CD14-positive monocyte (primary cell): ENCODE measurements at regions not wholly inside any gene's neighbourhood (a gene's known extent, or its start where the extent isn't known, plus 50 kb on each side); places are given as distances from the start of the nearest gene placed in this dataset.

Source experiments
- DNase-seq, 3 donors: peaks; one replicate each; pipeline ENCODE4 v3.0.0-alpha.2; 2011 to 2022
- H2AFZ ChIP-seq: 2 replicates; pipeline ENCODE4 v1.6.0; 2012; ENCODE audit warnings: mild to moderate bottlenecking, low read depth, low read length, inconsistent platforms; ENCODE audit not compliant: insufficient read depth, poor library complexity, severe bottlenecking
- H3K27ac ChIP-seq, 2 donors: 1 replicate in 1 of 2; 2 replicates in 1 of 2; pipeline ENCODE4 v1.5.1; 2012 to 2013; ENCODE audit warnings: low read length in 2 of 2, control low read depth in 1 of 2, inconsistent platforms in 1 of 2, low read depth in 1 of 2, mild to moderate bottlenecking in 1 of 2
- H3K27me3 ChIP-seq, 2 donors: one replicate each; pipeline versions ENCODE4 v1.6.0 to v1.6.1; 2011 to 2013; ENCODE audit warnings: low read length in 2 of 2; ENCODE audit not compliant: control insufficient read depth in 2 of 2, insufficient read depth in 2 of 2
- H3K36me3 ChIP-seq, 2 donors: replicated peaks in 1 of 2; 1 replicate in 1 of 2; 2 replicates in 1 of 2; pipeline versions ENCODE4 v1.5.1 to v1.6.1; 2012 to 2013; ENCODE audit warnings: low read length in 2 of 2, control low read depth in 1 of 2, inconsistent platforms in 1 of 2, mild to moderate bottlenecking in 1 of 2; ENCODE audit not compliant: insufficient read depth in 2 of 2, control insufficient read depth in 1 of 2
- H3K4me1 ChIP-seq, 2 donors: 1 replicate in 1 of 2; 2 replicates in 1 of 2; pipeline versions ENCODE4 v1.5.1 to v1.6.1; 2012 to 2013; ENCODE audit warnings: low read length in 2 of 2, control low read depth in 1 of 2, inconsistent platforms in 1 of 2, mild to moderate bottlenecking in 1 of 2, moderate library complexity in 1 of 2; ENCODE audit not compliant: insufficient read depth in 2 of 2, control insufficient read depth in 1 of 2
- H3K4me2 ChIP-seq: replicated peaks from 2 replicates; pipeline ENCODE3; 2012; ENCODE audit warnings: low read length, moderate library complexity, mild to moderate bottlenecking; ENCODE audit not compliant: poor library complexity, severe bottlenecking; ENCODE audit errors: extremely low read depth
- H3K4me3 ChIP-seq, 3 experiments: fragments of 200-600 bp in 1 of 3; sonication (generic) in 1 of 3; replicated peaks in 1 of 3; 1 replicate in 2 of 3; 2 replicates in 1 of 3; pipeline ENCODE4 v1.5.1; 2011 to 2013; ENCODE audit warnings: low read length in 3 of 3, mild to moderate bottlenecking in 3 of 3, control low read depth in 2 of 3, low read depth in 2 of 3, inconsistent platforms in 1 of 3, moderate library complexity in 1 of 3
- H3K79me2 ChIP-seq: 2 replicates; pipeline ENCODE4 v1.6.0; 2012; ENCODE audit warnings: mild to moderate bottlenecking, control low read depth, inconsistent platforms, low read length, moderate library complexity; ENCODE audit not compliant: insufficient read depth
- H3K9ac ChIP-seq: 2 replicates; pipeline ENCODE4 v1.6.0; 2017; ENCODE audit warnings: low read length, mild to moderate bottlenecking; ENCODE audit not compliant: insufficient read depth, poor library complexity, severe bottlenecking
- H3K9me3 ChIP-seq, 2 donors: replicated peaks in 1 of 2; 1 replicate in 1 of 2; 2 replicates in 1 of 2; pipeline versions ENCODE4 v1.5.1 to v1.6.1; 2012 to 2013; ENCODE audit warnings: low read length in 2 of 2, control low read depth in 1 of 2; ENCODE audit not compliant: control insufficient read depth in 1 of 2, insufficient read depth in 1 of 2
- H4K20me1 ChIP-seq: 2 replicates; pipeline ENCODE4 v1.6.0; 2012; ENCODE audit warnings: mild to moderate bottlenecking, low read length, control low read depth, moderate library complexity; ENCODE audit not compliant: insufficient read depth
- H3K27ac Mint-ChIP-seq, 7 donors: one replicate each; pipeline ENCODE4 v1.8.0; 2020; ENCODE audit warnings: mild to moderate bottlenecking in 7 of 7, mixed read lengths in 7 of 7, moderate library complexity in 6 of 7, inconsistent platforms in 2 of 7
- H3K27me3 Mint-ChIP-seq, 3 donors: one replicate each; pipeline ENCODE4 v1.8.0; 2021 to 2022; ENCODE audit warnings: low read depth in 3 of 3, mild to moderate bottlenecking in 3 of 3, mixed read lengths in 3 of 3, moderate library complexity in 3 of 3, inconsistent platforms in 1 of 3
- H3K36me3 Mint-ChIP-seq, 2 donors: one replicate each; pipeline ENCODE4 v1.8.0; 2020; ENCODE audit warnings: mixed read lengths in 2 of 2, inconsistent platforms in 1 of 2, mild to moderate bottlenecking in 1 of 2
- H3K4me1 Mint-ChIP-seq: one replicate; pipeline ENCODE4 v1.8.0; 2020; ENCODE audit warnings: mild to moderate bottlenecking, mixed read lengths
- H3K4me3 Mint-ChIP-seq, 2 donors: one replicate each; pipeline ENCODE4 v1.8.0; 2020; ENCODE audit warnings: mild to moderate bottlenecking in 2 of 2, mixed read lengths in 2 of 2, moderate library complexity in 1 of 2
- H3K9me3 Mint-ChIP-seq, 7 donors: one replicate each; pipeline ENCODE4 v1.8.0; 2020 to 2022; ENCODE audit warnings: mixed read lengths in 7 of 7, mild to moderate bottlenecking in 6 of 7, moderate library complexity in 6 of 7, inconsistent platforms in 2 of 7
- WGBS: methylation state at CpG from one replicate; pipeline ENCODE4 v1.1.5; 2013; ENCODE audit warnings: missing lambda C conversion rate; ENCODE audit not compliant: insufficient coverage; 5-methylcytosine and 5-hydroxymethylcytosine counted together
- intact Hi-C, 2 donors: fragments of 100-400 bp; cut with micrococcal nuclease; formaldehyde crosslinking; loops; one replicate each; pipeline versions ENCODE4 v1.15.0 to v1.15.1; 2023
- TF ChIP-seq, protein P1 (sequence below): fragments of 200-600 bp; IDR thresholded peaks from one replicate; pipeline ENCODE4 v1.8.0; 2022; ENCODE audit warnings: antibody characterized with exemption, mild to moderate bottlenecking

DNA sequence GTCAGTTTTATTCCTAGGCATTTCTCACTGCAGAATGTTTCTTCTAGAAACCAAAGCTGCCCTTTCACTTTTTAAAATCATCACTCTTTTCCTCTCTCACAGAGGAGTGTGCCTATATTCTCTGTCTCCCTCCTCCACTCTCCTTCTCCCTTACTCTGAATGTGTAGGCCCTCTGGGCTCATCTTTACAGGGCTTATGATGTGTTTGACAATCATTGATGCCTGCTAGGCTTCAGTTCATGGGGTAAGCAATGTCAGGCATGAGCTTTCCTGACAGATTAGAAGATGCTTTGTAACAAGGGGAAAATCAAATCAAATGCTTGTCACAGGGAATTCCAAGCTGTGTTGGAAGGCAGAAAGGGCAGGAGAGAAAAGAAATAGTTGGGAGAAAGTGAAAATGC, 742.9 kb downstream of the SORCS3 start:
- Mint-ChIP-seq H3K27me3 (no peaks in the 10 kb centered on the region), H3K4me3 (no peak overlapping the region), H3K27ac (no peak overlapping the region), H3K9me3 (peaks cover 0 to 5% (median 2%) of the 10 kb centered on the region in 7 donors), H3K36me3 (no peaks in the 10 kb centered on the region), H3K4me1 (no peaks in the 10 kb centered on the region)
- Histone ChIP-seq H3K4me2 (no peak overlapping the region), H3K27ac (no peak overlapping the region), H3K79me2 (no peaks in the 10 kb centered on the region), H3K4me3 (no peak overlapping the region), H3K9ac (no peak overlapping the region), H2AFZ (no peak overlapping the region), H3K27me3 (no peaks in the 10 kb centered on the region), H3K36me3 (no peaks in the 10 kb centered on the region), H4K20me1 (no peaks in the 10 kb centered on the region), H3K9me3 (peaks cover 5 to 6% of the 10 kb centered on the region in 2 donors), H3K4me1 (no peaks in the 10 kb centered on the region)
- intact Hi-C loops: no loop called here
- TF ChIP-seq, protein P1, sequence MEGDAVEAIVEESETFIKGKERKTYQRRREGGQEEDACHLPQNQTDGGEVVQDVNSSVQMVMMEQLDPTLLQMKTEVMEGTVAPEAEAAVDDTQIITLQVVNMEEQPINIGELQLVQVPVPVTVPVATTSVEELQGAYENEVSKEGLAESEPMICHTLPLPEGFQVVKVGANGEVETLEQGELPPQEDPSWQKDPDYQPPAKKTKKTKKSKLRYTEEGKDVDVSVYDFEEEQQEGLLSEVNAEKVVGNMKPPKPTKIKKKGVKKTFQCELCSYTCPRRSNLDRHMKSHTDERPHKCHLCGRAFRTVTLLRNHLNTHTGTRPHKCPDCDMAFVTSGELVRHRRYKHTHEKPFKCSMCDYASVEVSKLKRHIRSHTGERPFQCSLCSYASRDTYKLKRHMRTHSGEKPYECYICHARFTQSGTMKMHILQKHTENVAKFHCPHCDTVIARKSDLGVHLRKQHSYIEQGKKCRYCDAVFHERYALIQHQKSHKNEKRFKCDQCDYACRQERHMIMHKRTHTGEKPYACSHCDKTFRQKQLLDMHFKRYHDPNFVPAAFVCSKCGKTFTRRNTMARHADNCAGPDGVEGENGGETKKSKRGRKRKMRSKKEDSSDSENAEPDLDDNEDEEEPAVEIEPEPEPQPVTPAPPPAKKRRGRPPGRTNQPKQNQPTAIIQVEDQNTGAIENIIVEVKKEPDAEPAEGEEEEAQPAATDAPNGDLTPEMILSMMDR: no peak
- DNase-seq: no peak

GRCh38 chr10:105370692-105371091, 729.6 kb downstream of the SORCS3 start:
- no CpG with 5 or more reads among the region's 5 CpGs for WGBS
- no peak for DNase-seq
- peaks cover 0 to 14% (median 4%) of the 10 kb centered on the region in 7 donors for H3K9me3 Mint-ChIP-seq

More at GRCh38 chr10:105370692-105371091, 729.6 kb downstream of the SORCS3 start:
- no peaks in the 10 kb centered on the region for H3K36me3 Mint-ChIP-seq
- H3K27ac Mint-ChIP-seq: no peak overlapping the region
- H4K20me1 ChIP-seq: no peaks in the 10 kb centered on the region
- H3K36me3 ChIP-seq: no peaks in the 10 kb centered on the region
- peaks cover 0 to 1% (median 0%) of the 10 kb centered on the region in 3 donors for H3K27me3 Mint-ChIP-seq
- no peak overlapping the region for H3K4me3 ChIP-seq
- intact Hi-C loops: no loop called here
- H3K79me2 ChIP-seq: no peaks in the 10 kb centered on the region
- H3K9ac ChIP-seq: no peak overlapping the region
- H3K27ac ChIP-seq: no peak overlapping the region
- H3K9me3 ChIP-seq: peaks cover 5 to 7% of the 10 kb centered on the region in 2 donors
- no peaks in the 10 kb centered on the region for H3K4me1 Mint-ChIP-seq
- no peak overlapping the region for H3K4me2 ChIP-seq
- no peaks in the 10 kb centered on the region for H3K4me1 ChIP-seq
- TF ChIP-seq, protein P1: no peak
- H3K27me3 ChIP-seq: no peaks in the 10 kb centered on the region
- H3K4me3 Mint-ChIP-seq: no peak overlapping the region
- no peak overlapping the region for H2AFZ ChIP-seq
